GM10266 (cell line): ENCODE measurements at regions not wholly inside any gene's neighbourhood (a gene's known extent, or its start where the extent isn't known, plus 50 kb on each side); places are given as distances from the start of the nearest gene placed in this dataset.
A peak's percentile ranks its signal among the peaks of the same experiment; 100 is the strongest.

ENCODE experiments used
- DNase-seq: peaks from one replicate; pipeline ENCODE4 v3.0.0; 2012; ENCODE audit errors: extremely low spot score
- TF ChIP-seq, protein P1 (sequence below): IDR thresholded peaks from 2 replicates; pipeline ENCODE4 v1.5.1; 2012; ENCODE audit warnings: mild to moderate bottlenecking, low read depth; ENCODE audit not compliant: control insufficient read depth, insufficient read depth; ENCODE audit errors: missing control alignments

DNA sequence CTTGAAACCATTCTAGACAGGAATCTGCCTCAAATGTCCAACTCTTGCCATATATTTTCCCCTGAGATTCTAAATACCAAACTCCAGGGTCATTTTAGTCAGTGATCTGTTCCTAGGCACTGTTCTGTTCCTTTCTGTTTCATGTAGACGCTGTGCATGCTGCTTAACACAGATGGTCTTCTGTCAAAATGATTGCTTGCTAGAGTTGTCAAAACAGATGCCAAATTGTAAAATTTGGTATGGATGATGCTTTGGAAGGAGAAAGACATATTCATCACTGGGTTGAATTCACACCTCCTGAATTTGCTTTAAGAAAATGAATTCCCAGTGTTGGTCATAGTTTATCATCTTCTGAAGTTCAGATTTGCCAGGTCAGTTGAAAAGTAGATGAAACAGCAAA is 425.9 kb downstream of the ETS1 start:
- no peak for DNase-seq
- TF ChIP-seq, protein P1, sequence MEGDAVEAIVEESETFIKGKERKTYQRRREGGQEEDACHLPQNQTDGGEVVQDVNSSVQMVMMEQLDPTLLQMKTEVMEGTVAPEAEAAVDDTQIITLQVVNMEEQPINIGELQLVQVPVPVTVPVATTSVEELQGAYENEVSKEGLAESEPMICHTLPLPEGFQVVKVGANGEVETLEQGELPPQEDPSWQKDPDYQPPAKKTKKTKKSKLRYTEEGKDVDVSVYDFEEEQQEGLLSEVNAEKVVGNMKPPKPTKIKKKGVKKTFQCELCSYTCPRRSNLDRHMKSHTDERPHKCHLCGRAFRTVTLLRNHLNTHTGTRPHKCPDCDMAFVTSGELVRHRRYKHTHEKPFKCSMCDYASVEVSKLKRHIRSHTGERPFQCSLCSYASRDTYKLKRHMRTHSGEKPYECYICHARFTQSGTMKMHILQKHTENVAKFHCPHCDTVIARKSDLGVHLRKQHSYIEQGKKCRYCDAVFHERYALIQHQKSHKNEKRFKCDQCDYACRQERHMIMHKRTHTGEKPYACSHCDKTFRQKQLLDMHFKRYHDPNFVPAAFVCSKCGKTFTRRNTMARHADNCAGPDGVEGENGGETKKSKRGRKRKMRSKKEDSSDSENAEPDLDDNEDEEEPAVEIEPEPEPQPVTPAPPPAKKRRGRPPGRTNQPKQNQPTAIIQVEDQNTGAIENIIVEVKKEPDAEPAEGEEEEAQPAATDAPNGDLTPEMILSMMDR, result no peak

DNA sequence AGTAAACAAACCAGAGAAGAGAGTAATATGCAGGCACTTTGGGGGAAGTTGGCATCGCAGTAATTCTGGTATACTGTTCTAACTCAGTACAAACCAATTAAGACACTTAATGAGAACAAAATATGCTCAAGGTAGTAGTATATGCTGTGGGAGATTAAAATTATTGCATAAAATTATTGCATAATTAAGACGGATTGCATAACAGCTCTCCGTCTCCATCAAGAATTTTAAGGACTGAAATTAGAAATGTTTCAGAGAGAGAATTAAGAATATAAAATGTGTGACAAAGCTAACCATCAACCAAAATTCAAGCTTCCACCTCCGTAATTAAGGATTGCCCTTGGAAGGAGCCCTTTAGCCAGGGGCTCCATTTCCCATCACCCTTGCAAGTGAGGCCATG is 428.5 kb downstream of the ETS1 start:
- no peak for DNase-seq
- TF ChIP-seq, protein P1, result no peak

DNA sequence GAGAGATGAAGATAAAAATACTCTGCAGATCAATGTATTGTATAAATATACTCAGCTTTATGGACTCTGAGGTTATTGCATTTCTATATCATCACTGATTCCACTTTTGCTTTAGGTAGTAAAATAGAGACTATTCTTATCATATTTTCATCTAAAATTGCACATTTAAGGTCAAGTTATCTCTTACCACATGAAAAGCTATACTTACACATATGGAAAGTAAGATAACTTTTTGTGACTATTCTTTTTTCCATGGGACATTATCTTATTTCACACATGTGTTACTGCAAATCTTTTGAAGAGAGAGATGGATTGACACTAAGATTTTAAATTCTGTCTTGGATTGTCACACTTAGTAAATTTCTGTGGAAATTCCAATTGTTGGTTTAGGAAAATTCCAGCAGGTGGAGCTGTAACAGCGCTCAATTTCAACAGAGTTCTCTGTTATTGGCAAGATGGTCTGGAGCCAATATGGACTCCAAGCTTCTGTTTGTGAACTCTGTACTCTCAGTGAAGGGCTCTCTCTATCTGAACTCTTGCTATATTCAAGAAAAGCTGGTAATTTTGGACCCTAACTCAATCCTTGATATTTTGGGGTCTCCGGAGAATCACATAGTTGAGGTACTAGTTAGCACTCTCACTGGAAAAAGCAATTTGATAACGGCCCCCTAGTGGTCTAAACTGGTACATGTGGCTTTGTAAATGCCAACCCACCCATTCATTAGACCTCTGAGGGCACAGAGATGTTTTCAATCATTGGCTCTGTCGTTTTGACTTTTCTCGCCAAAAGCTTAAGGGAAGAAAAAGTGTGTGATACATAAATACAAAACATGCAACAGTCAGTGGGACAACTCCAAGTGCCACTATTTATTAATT is 429.7 kb downstream of the ETS1 start:
- peak; percentile 46 for DNase-seq
- TF ChIP-seq, protein P1, result peak; percentile 66

DNA sequence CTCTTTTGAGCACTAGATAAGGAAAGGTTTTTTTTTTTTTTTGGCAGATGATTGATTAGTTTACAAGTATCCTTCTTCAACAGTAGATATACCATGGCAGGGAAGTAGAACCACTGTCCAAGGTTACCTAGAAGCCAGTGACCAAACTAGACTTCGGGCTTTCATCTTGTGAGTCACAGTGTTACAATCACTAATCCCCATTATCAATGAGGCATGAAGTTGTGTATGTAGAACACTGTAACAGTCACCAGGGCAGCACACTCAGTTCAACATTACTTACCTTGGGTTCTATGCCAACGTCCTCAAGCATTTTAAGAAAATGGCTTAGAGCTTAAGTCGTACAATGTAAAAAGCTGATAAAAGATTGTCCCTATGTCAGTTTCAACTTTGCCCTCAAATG is 430.9 kb downstream of the ETS1 start:
- TF ChIP-seq, protein P1, result no peak
- no peak for DNase-seq

DNA sequence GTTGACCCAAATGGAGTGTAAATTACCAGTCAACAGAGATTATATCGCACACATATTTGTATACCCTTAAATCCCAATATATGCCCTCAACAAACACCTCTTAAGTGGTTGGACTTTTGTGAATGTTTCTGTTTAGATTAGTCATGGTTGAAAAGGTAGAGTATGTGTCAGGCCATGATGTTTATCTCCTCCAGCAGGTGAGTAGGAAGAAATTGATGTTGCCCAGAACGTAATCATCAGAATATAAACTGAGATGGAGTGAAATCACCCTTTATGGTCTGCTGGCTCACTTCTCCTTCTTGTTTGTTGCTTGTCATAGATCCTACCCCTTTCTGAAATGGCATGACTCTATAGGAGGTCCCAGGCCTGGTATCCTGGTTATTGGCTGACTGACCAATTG is 431.8 kb downstream of the ETS1 start:
- TF ChIP-seq, protein P1, result no peak
- DNase-seq, result no peak

DNA sequence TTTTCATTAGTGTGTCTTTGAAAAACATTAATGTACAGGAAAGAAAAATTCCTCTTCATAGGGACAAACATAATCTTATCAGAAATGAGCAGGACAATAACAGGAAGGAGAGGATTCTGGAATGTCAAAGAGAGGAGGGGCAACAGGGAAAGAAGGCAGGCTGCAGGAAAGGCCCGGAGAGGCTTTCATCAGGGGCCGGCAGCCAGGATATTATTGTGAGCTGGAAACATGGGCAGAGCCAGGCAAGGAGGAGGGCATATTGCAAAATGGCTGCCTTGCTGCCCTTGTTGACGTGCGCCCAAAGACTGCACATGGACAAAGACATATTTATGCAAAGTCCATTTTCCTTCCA is 433.7 kb downstream of the ETS1 start:
- TF ChIP-seq, protein P1, result no peak

More for the DNA sequence above, 433.7 kb downstream of the ETS1 start:
- no peak for DNase-seq
